Activated naive CD8-positive, alpha-beta T cell treated with anti-CD3 and anti-CD28 coated beads, Interleukin-2, amount 50 U/mL, for 24 hours (primary cell): ENCODE measurements at regions not wholly inside any gene's neighbourhood (a gene's known extent, or its start where the extent isn't known, plus 50 kb on each side); places are given as distances from the start of the nearest gene placed in this dataset.
"Not testable (repeated sequence)": the region's sequence is repeated elsewhere in the genome, so short reads cannot be mapped to it uniquely, and the experiment has no call there.

Experiments
- ATAC-seq: fragments of 150-1000 bp; cut with Tn5 transposase; one replicate; pipeline ENCODE4 v1.10.0; 2021
- DNase-seq: peaks from one replicate; pipeline ENCODE4 v3.0.0; 2021
- H3K27ac Mint-ChIP-seq: one replicate; pipeline ENCODE4 v1.8.0; 2021; ENCODE audit warnings: mild to moderate bottlenecking, mixed read lengths
- H3K27me3 Mint-ChIP-seq: one replicate; pipeline ENCODE4 v1.8.0; 2021; ENCODE audit warnings: mixed read lengths
- H3K36me3 Mint-ChIP-seq: one replicate; pipeline ENCODE4 v1.8.0; 2021; ENCODE audit warnings: low read depth, mixed read lengths
- H3K4me1 Mint-ChIP-seq: one replicate; pipeline ENCODE4 v1.8.0; 2021; ENCODE audit warnings: mixed read lengths
- H3K4me3 Mint-ChIP-seq: one replicate; pipeline ENCODE4 v1.8.0; 2021; ENCODE audit warnings: mild to moderate bottlenecking, moderate library complexity, mixed read lengths
- H3K9me3 Mint-ChIP-seq: one replicate; pipeline ENCODE4 v1.8.0; 2021; ENCODE audit warnings: mixed read lengths

- Mint-ChIP-seq H3K9me3 (peaks cover 16% of the 10 kb centered on the region), H3K4me3 (no peak overlapping the region), H3K4me1 (no peaks in the 10 kb centered on the region), H3K27ac (no peak overlapping the region), H3K27me3 (no peaks in the 10 kb centered on the region), H3K36me3 (no peaks in the 10 kb centered on the region)
- ATAC-seq (no peak), DNase-seq (no peak)
These were observed 1101.5 kb upstream of the MIR17HG start for GRCh38 chr13:90246005-90246404.

- Mint-ChIP-seq H3K4me1 (no peaks in the 10 kb centered on the region), H3K9me3 (peaks cover 20% of the 10 kb centered on the region), H3K27ac (no peak overlapping the region), H3K4me3 (no peak overlapping the region), H3K36me3 (no peaks in the 10 kb centered on the region), H3K27me3 (no peaks in the 10 kb centered on the region)
- DNase-seq (no peak), ATAC-seq (no peak)
These were observed 1100.7 kb upstream of the MIR17HG start for GRCh38 chr13:90246687-90247345.

GRCh38 chr13:90253806-90254205 lies 1093.7 kb upstream of the MIR17HG start:
- Mint-ChIP-seq H3K4me1 (no peaks in the 10 kb centered on the region), H3K36me3 (no peaks in the 10 kb centered on the region), H3K27ac (no peak overlapping the region), H3K4me3 (no peak overlapping the region), H3K9me3 (peaks cover 41% of the 10 kb centered on the region), H3K27me3 (no peaks in the 10 kb centered on the region)
- ATAC-seq (no peak), DNase-seq (no peak)

- H3K36me3 Mint-ChIP-seq: no peaks in the 10 kb centered on the region
- ATAC-seq (no peak), DNase-seq (no peak)
- no peaks in the 10 kb centered on the region for H3K4me1 Mint-ChIP-seq
- peaks cover 38% of the 10 kb centered on the region for H3K9me3 Mint-ChIP-seq
- no peak overlapping the region for H3K27ac Mint-ChIP-seq
- no peak overlapping the region for H3K4me3 Mint-ChIP-seq
- no peaks in the 10 kb centered on the region for H3K27me3 Mint-ChIP-seq
These were observed 1093.0 kb upstream of the MIR17HG start for GRCh38 chr13:90254437-90254836.

GRCh38 chr13:90256746-90257145 lies 1090.7 kb upstream of the MIR17HG start:
- Mint-ChIP-seq H3K27me3 (no peaks in the 10 kb centered on the region), H3K4me3 (no peak overlapping the region), H3K4me1 (no peaks in the 10 kb centered on the region), H3K9me3 (peaks cover 45% of the 10 kb centered on the region), H3K36me3 (no peaks in the 10 kb centered on the region), H3K27ac (no peak overlapping the region)
- ATAC-seq (no peak), DNase-seq (no peak)

GRCh38 chr13:90258129-90258528 lies 1089.4 kb upstream of the MIR17HG start:
- Mint-ChIP-seq H3K4me3 (no peak overlapping the region), H3K9me3 (peaks cover 35% of the 10 kb centered on the region), H3K4me1 (no peaks in the 10 kb centered on the region), H3K27me3 (no peaks in the 10 kb centered on the region), H3K36me3 (no peaks in the 10 kb centered on the region), H3K27ac (no peak overlapping the region)
- DNase-seq: no peak
- ATAC-seq: no peak

- Mint-ChIP-seq H3K36me3 (no peaks in the 10 kb centered on the region), H3K27ac (no peak overlapping the region), H3K9me3 (peaks cover 15% of the 10 kb centered on the region), H3K27me3 (no peaks in the 10 kb centered on the region), H3K4me3 (no peak overlapping the region), H3K4me1 (no peaks in the 10 kb centered on the region)
- ATAC-seq (no peak), DNase-seq (no peak)
These were observed 1086.1 kb upstream of the MIR17HG start for GRCh38 chr13:90261343-90261742.

GRCh38 chr13:90270226-90270625 lies 1077.3 kb upstream of the MIR17HG start:
- H3K4me1 Mint-ChIP-seq: no peaks in the 10 kb centered on the region
- peaks cover 21% of the 10 kb centered on the region for H3K9me3 Mint-ChIP-seq
- no peak overlapping the region for H3K4me3 Mint-ChIP-seq
- ATAC-seq: no peak
- H3K27me3 Mint-ChIP-seq: no peaks in the 10 kb centered on the region
- H3K36me3 Mint-ChIP-seq: no peaks in the 10 kb centered on the region
- no peak overlapping the region for H3K27ac Mint-ChIP-seq
- no peak for DNase-seq

GRCh38 chr13:90272356-90272755 lies 1075.1 kb upstream of the MIR17HG start:
- DNase-seq: no peak
- Mint-ChIP-seq H3K9me3 (peaks cover 21% of the 10 kb centered on the region), H3K36me3 (no peaks in the 10 kb centered on the region), H3K4me1 (no peaks in the 10 kb centered on the region), H3K27me3 (no peaks in the 10 kb centered on the region), H3K27ac (no peak overlapping the region), H3K4me3 (no peak overlapping the region)
- no peak for ATAC-seq

GRCh38 chr13:90276216-90276615 lies 1071.3 kb upstream of the MIR17HG start:
- Mint-ChIP-seq H3K9me3 (peaks cover 18% of the 10 kb centered on the region), H3K4me3 (no peak overlapping the region), H3K27ac (no peak overlapping the region), H3K4me1 (no peaks in the 10 kb centered on the region), H3K27me3 (no peaks in the 10 kb centered on the region), H3K36me3 (no peaks in the 10 kb centered on the region)
- ATAC-seq: no peak
- DNase-seq: no peak

- H3K4me3 Mint-ChIP-seq, ATAC-seq, H3K9me3 Mint-ChIP-seq, DNase-seq, H3K4me1 Mint-ChIP-seq, H3K27ac Mint-ChIP-seq, H3K27me3 Mint-ChIP-seq, H3K36me3 Mint-ChIP-seq: not testable (repeated sequence)
These were observed 1069.3 kb upstream of the MIR17HG start for GRCh38 chr13:90278231-90278630.

- Mint-ChIP-seq H3K4me3 (no peak overlapping the region), H3K36me3 (no peaks in the 10 kb centered on the region), H3K27me3 (no peaks in the 10 kb centered on the region), H3K4me1 (no peaks in the 10 kb centered on the region), H3K9me3 (no peaks in the 10 kb centered on the region), H3K27ac (no peak overlapping the region)
- DNase-seq (no peak), ATAC-seq (no peak)
These were observed 1065.8 kb upstream of the MIR17HG start for GRCh38 chr13:90281709-90282108.

- Mint-ChIP-seq H3K27ac (no peak overlapping the region), H3K36me3 (no peaks in the 10 kb centered on the region), H3K4me1 (no peaks in the 10 kb centered on the region), H3K27me3 (no peaks in the 10 kb centered on the region), H3K9me3 (peaks cover 13% of the 10 kb centered on the region), H3K4me3 (no peak overlapping the region)
- ATAC-seq: no peak
- DNase-seq: no peak
These were observed 1060.0 kb upstream of the MIR17HG start for GRCh38 chr13:90287521-90287920.

GRCh38 chr13:90293793-90294361 lies 1053.6 kb upstream of the MIR17HG start:
- no peak for ATAC-seq
- peaks cover 17% of the 10 kb centered on the region for H3K9me3 Mint-ChIP-seq

GRCh38 chr13:90299238-90299637 lies 1048.2 kb upstream of the MIR17HG start:
- Mint-ChIP-seq H3K4me3 (no peak overlapping the region), H3K27ac (no peak overlapping the region), H3K27me3 (no peaks in the 10 kb centered on the region), H3K36me3 (no peaks in the 10 kb centered on the region), H3K9me3 (peaks cover 3% of the 10 kb centered on the region), H3K4me1 (no peaks in the 10 kb centered on the region)
- ATAC-seq (no peak), DNase-seq (no peak)

More at GRCh38 chr13:90293793-90294361, 1053.6 kb upstream of the MIR17HG start:
- no peaks in the 10 kb centered on the region for H3K36me3 Mint-ChIP-seq
- no peaks in the 10 kb centered on the region for H3K4me1 Mint-ChIP-seq
- H3K27ac Mint-ChIP-seq: no peak overlapping the region
- H3K27me3 Mint-ChIP-seq: no peaks in the 10 kb centered on the region
- no peak for DNase-seq
- no peak overlapping the region for H3K4me3 Mint-ChIP-seq

- Mint-ChIP-seq H3K4me1 (no peaks in the 10 kb centered on the region), H3K27ac (no peak overlapping the region), H3K4me3 (no peak overlapping the region), H3K27me3 (no peaks in the 10 kb centered on the region), H3K36me3 (no peaks in the 10 kb centered on the region), H3K9me3 (peaks cover 3% of the 10 kb centered on the region)
- DNase-seq (no peak), ATAC-seq (no peak)
These were observed 1047.5 kb upstream of the MIR17HG start for GRCh38 chr13:90300015-90300414.
